ENCODE measurements at regions not wholly inside any gene's neighbourhood (a gene's known extent, or its start where the extent isn't known, plus 50 kb on each side); places are given as distances from the start of the nearest gene placed in this dataset.
"Not testable (repeated sequence)": the region's sequence is repeated elsewhere in the genome, so short reads cannot be mapped to it uniquely, and the experiment has no call there.

GRCh38 chr6:14894105-14894504 lies 351.8 kb upstream of the JARID2 start:
- Histone ChIP-seq H3K4me1 (ENCODE audit: insufficient read depth) (no peaks in the 10 kb centered on the region), H3K9me2 (replicated peaks; ENCODE audit: insufficient read depth) (no peaks in the 10 kb centered on the region), H4K20me1 (ENCODE audit: insufficient read depth, poor library complexity, severe bottlenecking) (no peaks in the 10 kb centered on the region), H3K4me3 (no peak overlapping the region), H3K27me3 (no peaks in the 10 kb centered on the region), H3K79me2 (no peaks in the 10 kb centered on the region), H3K9me3 (ENCODE audit: low read depth) (no peaks in the 10 kb centered on the region), H3K4me2 (no peak overlapping the region), H3K27ac (no peak overlapping the region), H2AFZ (no peak overlapping the region), H3K36me3 (replicated peaks; ENCODE audit: insufficient read depth, low read depth) (no peaks in the 10 kb centered on the region)
- TF ChIP-seq EZH2 (IDR thresholded peaks at IDR 0.05; ENCODE audit: borderline replicate concordance) = no peak
- no peak for TF ChIP-seq EZH2phosphoT487 (IDR thresholded peaks at IDR 0.05; ENCODE audit: low read depth, severe bottlenecking, unreplicated experiment)
- TF ChIP-seq CTCF (IDR thresholded peaks at IDR 0.05; ENCODE audit: poor library complexity) = no peak
- DNase-seq (ENCODE audit: low spot score) = no peak
- 75% methylated on average over 2 of the region's 2 CpGs for WGBS (ENCODE audit: low lambda C conversion rate, missing lambda C conversion rate)

- Histone ChIP-seq H3K27ac (no peak overlapping the region), H3K36me3 (replicated peaks; ENCODE audit: insufficient read depth, low read depth) (no peaks in the 10 kb centered on the region), H3K79me2 (no peaks in the 10 kb centered on the region), H4K20me1 (ENCODE audit: insufficient read depth, poor library complexity, severe bottlenecking) (no peaks in the 10 kb centered on the region), H3K9me3 (ENCODE audit: low read depth) (no peaks in the 10 kb centered on the region), H2AFZ (no peak overlapping the region), H3K4me3 (no peak overlapping the region), H3K4me1 (ENCODE audit: insufficient read depth) (no peaks in the 10 kb centered on the region), H3K27me3 (no peaks in the 10 kb centered on the region), H3K9me2 (replicated peaks; ENCODE audit: insufficient read depth) (no peaks in the 10 kb centered on the region), H3K4me2 (no peak overlapping the region)
- TF ChIP-seq CTCF (IDR thresholded peaks at IDR 0.05; ENCODE audit: poor library complexity) (no peak), EZH2phosphoT487 (IDR thresholded peaks at IDR 0.05; ENCODE audit: low read depth, severe bottlenecking, unreplicated experiment) (no peak), EZH2 (IDR thresholded peaks at IDR 0.05; ENCODE audit: borderline replicate concordance) (no peak)
- WGBS (ENCODE audit: low lambda C conversion rate, missing lambda C conversion rate) = 82% methylated on average over 4 of the region's 4 CpGs
- DNase-seq (ENCODE audit: low spot score) = no peak
Measured at GRCh38 chr6:14896475-14896874, 349.4 kb upstream of the JARID2 start.

- WGBS (ENCODE audit: low lambda C conversion rate, missing lambda C conversion rate) = 81% methylated on average over 5 of the region's 5 CpGs
- Histone ChIP-seq H3K79me2 (no peaks in the 10 kb centered on the region), H3K9me2 (replicated peaks; ENCODE audit: insufficient read depth) (no peaks in the 10 kb centered on the region), H2AFZ (no peak overlapping the region), H3K4me1 (ENCODE audit: insufficient read depth) (no peaks in the 10 kb centered on the region), H3K9me3 (ENCODE audit: low read depth) (no peaks in the 10 kb centered on the region), H3K27ac (no peak overlapping the region), H3K4me2 (no peak overlapping the region), H4K20me1 (ENCODE audit: insufficient read depth, poor library complexity, severe bottlenecking) (no peaks in the 10 kb centered on the region), H3K4me3 (no peak overlapping the region), H3K27me3 (no peaks in the 10 kb centered on the region), H3K36me3 (replicated peaks; ENCODE audit: insufficient read depth, low read depth) (no peaks in the 10 kb centered on the region)
- TF ChIP-seq CTCF (IDR thresholded peaks at IDR 0.05; ENCODE audit: poor library complexity) (no peak), EZH2 (IDR thresholded peaks at IDR 0.05; ENCODE audit: borderline replicate concordance) (no peak), EZH2phosphoT487 (IDR thresholded peaks at IDR 0.05; ENCODE audit: low read depth, severe bottlenecking, unreplicated experiment) (no peak)
- no peak for DNase-seq (ENCODE audit: low spot score)
Measured at GRCh38 chr6:14897831-14898230, 348.0 kb upstream of the JARID2 start.

GRCh38 chr6:14899441-14899840 lies 346.4 kb upstream of the JARID2 start:
- DNase-seq (ENCODE audit: low spot score); H4K20me1 ChIP-seq (ENCODE audit: insufficient read depth, poor library complexity, severe bottlenecking): not testable (repeated sequence)
- WGBS (ENCODE audit: low lambda C conversion rate, missing lambda C conversion rate) = 93% methylated on average over 4 of the region's 4 CpGs

More at GRCh38 chr6:14899441-14899840, 346.4 kb upstream of the JARID2 start:
- not testable (repeated sequence) for H3K4me3 ChIP-seq; H3K27me3 ChIP-seq; H3K36me3 ChIP-seq (replicated peaks; ENCODE audit: insufficient read depth, low read depth); H3K9me3 ChIP-seq (ENCODE audit: low read depth); H3K79me2 ChIP-seq; H3K4me1 ChIP-seq (ENCODE audit: insufficient read depth); H3K4me2 ChIP-seq; H3K27ac ChIP-seq; H2AFZ ChIP-seq; H3K9me2 ChIP-seq (replicated peaks; ENCODE audit: insufficient read depth)
